ENCODE measurements at regions not wholly inside any gene's neighbourhood (a gene's known extent, or its start where the extent isn't known, plus 50 kb on each side); places are given as distances from the start of the nearest gene placed in this dataset.

GRCh38 chr16:52383119-52383518 is 163.8 kb downstream of the TOX3 start:
- TF ChIP-seq RAD21 (IDR thresholded peaks at IDR 0.05; ENCODE audit: low read length), result no peak
- TF ChIP-seq MXI1 (IDR thresholded peaks at IDR 0.05; ENCODE audit: borderline replicate concordance, low read depth, low read length), result no peak
- TF ChIP-seq CTCF (conservative IDR thresholded peaks at IDR 0.05; ENCODE audit: low read depth, low read length), result no peak
- TF ChIP-seq RFX5 (IDR thresholded peaks at IDR 0.05; ENCODE audit: low read depth, low read length), result no peak
- TF ChIP-seq USF2 (IDR thresholded peaks at IDR 0.05; ENCODE audit: low read depth, low read length), result no peak
- TF ChIP-seq FOS (IDR thresholded peaks at IDR 0.05; ENCODE audit: low read depth, low read length), result no peak
- TF ChIP-seq SMC3 (IDR thresholded peaks at IDR 0.05; ENCODE audit: low read depth, low read length), result no peak
- no peak for TF ChIP-seq CHD1 (IDR thresholded peaks at IDR 0.05; ENCODE audit: low read depth, low read length)
- no peak for TF ChIP-seq RCOR1 (IDR thresholded peaks at IDR 0.05; ENCODE audit: insufficient replicate concordance, low read length)
- TF ChIP-seq POLR2A (IDR thresholded peaks at IDR 0.05; ENCODE audit: low read depth, low read length), result no peak
- no peak for TF ChIP-seq BHLHE40 (IDR thresholded peaks at IDR 0.05; ENCODE audit: low read depth, low read length)
- TF ChIP-seq MAZ (IDR thresholded peaks at IDR 0.05; ENCODE audit: borderline replicate concordance, low read depth, low read length), result no peak
- H4K20me1 ChIP-seq (ENCODE audit: insufficient read depth, low read length), result no peaks in the 10 kb centered on the region
- no peaks in the 10 kb centered on the region for H3K79me1 ChIP-seq (ENCODE audit: low read depth in 1 of 2, low read length in 2 of 2)
- no peak overlapping the region for H3K4ac ChIP-seq (ENCODE audit: low read depth, low read length)
- H4K5ac ChIP-seq (ENCODE audit: low read depth, low read length), result no peak overlapping the region
- no peaks in the 10 kb centered on the region for H3K9me1 ChIP-seq (ENCODE audit: insufficient read depth, low read length)
- peaks cover 11% of the 10 kb centered on the region; the same call in 1 of the 2 replicates for H3K9me3 ChIP-seq (ENCODE audit: control insufficient read depth, insufficient read depth, low read length)
- no peak overlapping the region for H2BK120ac ChIP-seq (ENCODE audit: low read depth, low read length)
- no peak overlapping the region for H2AK9ac ChIP-seq (replicated peaks; ENCODE audit: low read depth, low read length, poor library complexity)
- H3K56ac ChIP-seq (ENCODE audit: extremely low read depth, insufficient read depth, low read length), result no peak overlapping the region
- intact Hi-C loops (cut with micrococcal nuclease) (no loop called here), in situ Hi-C loops (cut with MboI; ENCODE audit: low sequenced_read_pairs) (no loop called here), dilution Hi-C loops (cut with HindIII; ENCODE audit: low sequenced_read_pairs, unreplicated experiment) (no loop called here)
- DNase-seq (no peak), ATAC-seq (ENCODE audit: low read depth) (no peak)
- H3K4me2 ChIP-seq (ENCODE audit: low read depth, low read length), result no peak overlapping the region
- WGBS, 2 experiments (ENCODE audit: extremely low coverage in 2 of 2, insufficient read length in 1 of 2), result 0% methylated on average over 1 of the region's 3 CpGs; no CpG with 5 or more reads in 1 of the 2 experiments
- H3K18ac ChIP-seq (ENCODE audit: low read depth, low read length), result no peak overlapping the region
- H3K4me3 ChIP-seq (ENCODE audit: insufficient read depth, low read depth, low read length), result no peak overlapping the region
- H3K27me3 ChIP-seq (ENCODE audit: control insufficient read depth, insufficient read depth, low read length), result no peaks in the 10 kb centered on the region
- no peak overlapping the region for H2BK15ac ChIP-seq (ENCODE audit: low read depth, low read length)
- no peak overlapping the region for H4K91ac ChIP-seq (ENCODE audit: insufficient read depth, low read depth, low read length)
- ChIA-PET POLR2A (ENCODE audit: unreplicated experiment) (no interaction called here), CTCF (no interaction called here)
- H3K36me3 ChIP-seq (ENCODE audit: control insufficient read depth, insufficient read depth, low read length), result no peaks in the 10 kb centered on the region
- no peak overlapping the region for H2BK20ac ChIP-seq (ENCODE audit: low read depth, low read length)
- no peak overlapping the region for H4K8ac ChIP-seq (ENCODE audit: low read depth in 2 of 2, low read length in 2 of 2)
- no peak overlapping the region for H2AK5ac ChIP-seq (ENCODE audit: low read depth, low read length)
- H3K14ac ChIP-seq (replicated peaks; ENCODE audit: low read depth, low read length), result no peak overlapping the region
- H3K9ac ChIP-seq (ENCODE audit: low read depth, low read length), result no peak overlapping the region
- no peaks in the 10 kb centered on the region for H3K4me1 ChIP-seq (ENCODE audit: control insufficient read depth, insufficient read depth, low read length)
- no peak overlapping the region for H3K23ac ChIP-seq (ENCODE audit: low read depth, low read length)
- BruUV-seq (replicated peaks), result no TSS peak
- H2AFZ ChIP-seq (replicated peaks; ENCODE audit: low read length, poor library complexity), result no peak overlapping the region
- no peak overlapping the region for H3K27ac ChIP-seq (ENCODE audit: insufficient read depth, low read length)
- H2BK5ac ChIP-seq (ENCODE audit: low read depth, low read length, poor library complexity, severe bottlenecking), result no peak overlapping the region

Data from IMR-90 (cell line).